Stromal cell of bone marrow (primary cell): ENCODE measurements at regions not wholly inside any gene's neighbourhood (a gene's known extent, or its start where the extent isn't known, plus 50 kb on each side); places are given as distances from the start of the nearest gene placed in this dataset.

Experiments
- DNase-seq: peaks from one replicate; pipeline ENCODE4 v3.0.0-alpha.2; 2012; ENCODE audit warnings: low read depth

DNA sequence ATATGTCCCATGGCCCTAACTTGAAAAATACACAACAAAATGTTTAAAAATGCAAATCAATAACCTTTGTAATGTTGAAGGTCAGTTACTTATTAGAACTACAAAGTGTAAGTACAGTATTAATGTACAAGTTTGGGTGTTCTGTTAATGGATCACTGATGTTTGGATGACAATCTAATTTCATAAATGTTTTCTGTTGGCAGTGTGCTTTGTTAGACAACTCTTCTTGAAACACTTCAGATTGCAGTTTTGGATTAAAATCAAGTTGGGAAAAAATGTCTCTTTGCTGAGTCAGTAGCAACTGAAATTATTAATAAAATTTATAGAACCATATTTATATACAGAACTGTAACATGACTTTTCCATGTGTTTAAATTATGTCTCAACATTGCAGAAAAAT is 1063.5 kb upstream of the PCDH9 start:
- no peak for DNase-seq

DNA sequence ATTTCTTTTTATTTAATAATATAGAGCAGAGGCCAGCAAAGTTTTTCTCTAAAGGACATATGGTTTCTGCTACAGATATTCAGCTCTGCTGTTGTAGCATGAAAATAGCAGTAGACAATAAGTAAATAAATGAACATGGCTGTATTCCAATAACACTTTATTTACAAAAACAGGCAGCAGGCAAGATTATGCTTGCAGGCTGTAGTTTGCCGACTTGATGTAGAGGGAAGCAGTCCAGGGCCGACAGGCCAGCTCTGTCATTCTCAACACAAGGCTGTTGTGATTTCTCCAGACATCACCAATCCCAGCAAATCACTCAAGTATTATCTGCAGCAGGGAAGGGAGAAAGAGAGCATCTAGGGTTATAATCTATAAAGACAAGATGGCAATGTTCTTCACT is 1062.5 kb upstream of the PCDH9 start:
- no peak for DNase-seq

DNA sequence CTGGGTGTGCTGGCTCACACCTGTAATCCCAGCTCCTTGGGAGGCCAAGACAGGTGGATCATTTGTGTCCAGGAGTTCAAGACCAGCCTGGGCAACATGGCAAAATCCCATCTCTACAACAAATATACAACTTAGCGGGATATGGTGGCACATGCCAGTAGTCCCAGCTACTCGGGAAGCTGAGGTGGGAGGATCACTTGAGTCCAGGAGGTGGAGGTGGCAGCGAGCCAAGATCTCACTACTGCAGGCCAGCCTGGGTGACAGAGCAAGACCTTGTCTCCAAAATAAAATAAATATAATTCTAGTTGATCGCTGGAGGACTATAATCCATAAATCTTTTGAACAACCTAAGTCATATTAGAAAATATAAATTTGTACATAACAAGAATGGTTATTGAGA is 1061.5 kb upstream of the PCDH9 start:
- no peak for DNase-seq

DNA sequence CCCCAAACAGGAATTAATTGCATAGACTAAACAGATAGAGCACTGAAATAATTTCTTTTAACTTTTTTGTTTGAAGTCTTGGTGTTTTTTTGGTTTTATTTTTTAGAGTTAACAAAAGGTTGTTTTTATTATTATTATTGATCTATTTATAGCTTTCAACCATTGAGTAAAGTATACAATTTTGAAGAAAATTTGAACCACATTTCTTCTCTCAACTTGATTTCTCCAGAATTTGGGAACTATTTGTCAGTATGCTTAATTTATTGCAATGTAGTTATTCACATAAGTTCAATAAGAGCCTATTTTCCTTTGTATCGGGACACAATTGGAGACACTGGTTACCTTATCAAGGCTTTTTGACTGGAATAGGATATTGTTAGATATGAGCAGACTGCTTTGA is 1045.6 kb upstream of the PCDH9 start:
- DNase-seq = no peak

DNA sequence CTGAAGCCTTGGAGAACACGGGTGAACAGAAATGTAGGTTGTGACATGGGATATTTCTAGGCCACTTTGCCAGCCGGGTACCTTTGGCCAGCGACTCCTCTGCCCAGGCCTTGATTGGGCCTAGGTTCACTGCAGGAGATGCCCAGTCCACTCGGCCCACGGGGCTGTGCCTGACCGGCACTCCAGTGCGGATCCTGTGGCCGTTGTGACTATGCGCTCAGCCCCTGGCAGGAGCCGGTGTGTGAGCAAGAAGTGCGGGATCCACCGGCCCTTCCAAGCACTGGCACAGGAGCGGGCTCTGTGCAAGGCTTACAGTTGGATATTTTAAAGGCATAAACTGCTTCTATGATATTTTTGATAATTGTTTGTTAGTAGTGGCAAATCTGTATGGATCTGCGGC is 1042.5 kb upstream of the PCDH9 start:
- no peak for DNase-seq

DNA sequence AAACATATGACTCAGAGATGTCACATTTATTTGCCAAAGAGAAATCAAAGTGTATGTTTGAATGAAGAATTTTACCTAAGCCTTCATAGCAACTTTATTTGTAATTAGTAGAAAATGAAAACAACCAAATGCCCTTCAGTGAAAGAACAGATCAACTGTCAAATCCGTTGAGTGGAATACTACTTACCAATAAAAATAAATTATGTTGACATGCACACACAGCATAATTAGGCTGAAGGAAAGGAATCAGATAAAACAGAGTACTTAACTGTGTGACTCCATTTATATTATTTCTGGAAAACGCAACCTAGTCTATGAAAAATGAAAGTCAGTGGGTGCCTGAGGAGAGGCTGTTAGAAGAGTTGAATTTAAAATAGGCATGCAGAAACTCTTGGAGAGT is 1034.6 kb upstream of the PCDH9 start:
- DNase-seq = no peak

DNA sequence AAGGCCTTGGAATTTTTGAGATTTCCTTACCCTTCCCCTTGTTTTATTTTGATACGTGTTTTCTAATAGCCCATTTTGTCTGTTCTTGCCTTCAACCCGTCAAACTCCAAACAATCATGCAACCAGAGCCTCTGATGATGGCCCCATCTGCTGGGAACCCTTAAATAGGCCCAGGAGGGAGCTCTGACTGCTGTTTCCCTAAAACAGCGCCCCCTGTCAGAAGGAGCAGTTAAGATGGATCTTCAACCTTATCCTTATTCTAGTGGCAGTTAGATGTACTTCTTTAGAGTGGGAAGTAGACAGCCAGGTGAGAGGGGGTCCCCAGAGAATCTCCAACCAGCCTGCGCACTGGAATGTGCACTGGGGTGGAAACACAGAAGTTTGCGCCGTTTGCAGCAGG is 1031.0 kb upstream of the PCDH9 start:
- DNase-seq = no peak

DNA sequence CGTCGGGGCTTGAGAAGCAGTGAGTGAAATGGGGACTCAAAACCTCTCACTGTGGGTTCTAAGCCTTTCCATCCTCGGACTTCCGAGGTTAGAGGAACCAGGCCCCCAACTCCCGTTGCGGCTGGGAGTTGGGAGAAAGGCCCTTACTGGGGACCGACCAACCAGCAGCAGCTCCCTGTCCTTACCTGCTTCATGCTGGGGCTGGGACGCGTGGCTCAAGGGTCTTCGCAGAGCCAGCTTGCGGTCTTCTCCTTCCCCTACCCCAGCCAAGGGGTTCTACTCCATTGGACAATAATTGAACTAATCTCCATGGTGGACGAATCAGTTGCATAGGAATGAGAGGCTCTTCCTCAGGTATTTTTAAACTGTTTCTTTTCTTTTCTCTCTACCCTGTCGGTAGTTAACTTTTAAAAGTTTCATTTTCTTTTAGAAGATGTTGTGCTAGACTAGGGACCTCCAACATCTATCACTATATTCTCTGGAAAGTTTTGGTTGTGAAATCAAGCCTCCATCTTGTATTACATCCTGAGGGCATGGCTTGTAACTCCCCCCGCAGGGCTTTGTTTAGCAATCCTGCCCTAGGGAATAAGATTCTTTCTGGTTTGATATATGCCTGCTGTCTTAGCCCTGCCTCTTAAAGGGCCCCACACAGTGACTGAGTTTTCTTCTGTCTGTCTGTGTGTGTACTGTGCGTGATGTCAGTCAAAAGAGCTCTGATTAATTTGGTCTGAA is 1027.1 kb upstream of the PCDH9 start:
- peak; percentile 2 for DNase-seq

DNA sequence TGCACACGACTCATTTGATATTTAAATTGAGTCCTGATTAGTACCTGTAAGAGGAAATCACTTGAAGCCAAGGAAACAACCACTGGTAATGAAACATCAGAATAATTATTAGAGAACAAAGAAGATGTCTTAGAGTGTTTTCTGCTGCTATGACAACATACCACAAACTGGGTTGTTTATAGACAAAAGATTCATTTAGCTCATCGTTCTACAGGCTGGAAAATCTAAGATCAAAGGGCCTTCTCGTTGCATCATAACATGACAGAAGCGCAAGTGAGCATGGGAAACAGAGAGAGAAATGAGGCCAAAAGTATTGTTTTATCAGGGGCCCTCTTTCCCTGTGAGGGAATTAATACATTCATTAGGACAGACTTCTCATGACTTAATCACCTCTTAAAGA is 1024.0 kb upstream of the PCDH9 start:
- no peak for DNase-seq

DNA sequence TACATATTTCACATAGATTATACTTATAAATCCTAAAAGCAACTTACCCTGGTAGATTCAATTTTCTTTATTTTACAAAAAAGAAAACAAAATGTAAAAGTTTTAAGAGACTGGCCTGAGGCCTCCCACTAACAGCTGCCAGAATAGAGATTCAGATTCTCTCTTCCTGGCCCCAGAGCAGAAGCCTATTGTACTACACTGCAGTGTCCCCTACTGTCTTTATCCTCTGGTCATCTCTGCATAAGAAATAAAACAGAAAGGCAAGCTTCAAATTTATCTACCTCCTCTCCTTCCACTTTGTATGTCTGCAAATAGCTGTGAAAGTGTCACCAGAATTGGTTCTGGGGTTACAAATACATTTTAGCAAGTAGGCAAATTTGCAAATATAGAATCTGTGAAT is 1004.1 kb upstream of the PCDH9 start:
- DNase-seq = no peak

DNA sequence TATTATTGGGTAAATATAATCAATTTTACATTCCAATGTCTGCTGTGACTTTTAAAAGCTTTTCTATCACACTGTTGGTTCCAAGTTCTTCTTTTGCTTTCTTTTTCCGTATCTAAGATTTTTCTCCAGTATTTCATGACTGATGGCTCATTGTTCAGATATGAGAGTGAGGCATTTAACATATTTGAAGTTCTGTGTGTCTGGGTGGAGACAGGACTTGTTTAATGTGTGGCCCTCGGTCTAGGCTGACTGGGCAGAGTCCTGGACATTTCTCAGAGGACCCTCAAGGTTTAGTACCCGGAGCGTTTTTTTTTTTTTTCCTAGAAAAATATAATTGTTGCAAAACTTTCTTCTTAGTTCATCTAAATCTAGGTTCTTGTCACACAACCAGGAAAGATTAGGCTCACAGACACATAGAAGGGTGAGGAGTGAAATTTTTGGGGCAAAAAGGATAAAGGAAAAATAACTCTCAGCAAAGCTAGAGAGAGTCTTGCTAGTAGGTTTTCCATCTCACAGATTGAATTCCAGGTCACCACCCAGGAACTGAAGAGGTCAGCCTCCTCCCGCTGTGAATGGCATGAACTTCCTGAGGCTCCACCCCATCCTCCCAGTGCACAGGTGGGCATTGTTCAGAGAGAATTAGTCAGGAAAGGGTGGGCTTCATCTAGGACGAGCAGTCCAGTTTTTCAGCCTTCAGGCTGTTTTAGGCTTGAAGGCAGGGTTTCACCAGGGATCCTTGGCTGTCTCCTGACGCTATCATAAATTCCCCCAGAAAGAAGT is 1002.4 kb upstream of the PCDH9 start:
- no peak for DNase-seq

DNA sequence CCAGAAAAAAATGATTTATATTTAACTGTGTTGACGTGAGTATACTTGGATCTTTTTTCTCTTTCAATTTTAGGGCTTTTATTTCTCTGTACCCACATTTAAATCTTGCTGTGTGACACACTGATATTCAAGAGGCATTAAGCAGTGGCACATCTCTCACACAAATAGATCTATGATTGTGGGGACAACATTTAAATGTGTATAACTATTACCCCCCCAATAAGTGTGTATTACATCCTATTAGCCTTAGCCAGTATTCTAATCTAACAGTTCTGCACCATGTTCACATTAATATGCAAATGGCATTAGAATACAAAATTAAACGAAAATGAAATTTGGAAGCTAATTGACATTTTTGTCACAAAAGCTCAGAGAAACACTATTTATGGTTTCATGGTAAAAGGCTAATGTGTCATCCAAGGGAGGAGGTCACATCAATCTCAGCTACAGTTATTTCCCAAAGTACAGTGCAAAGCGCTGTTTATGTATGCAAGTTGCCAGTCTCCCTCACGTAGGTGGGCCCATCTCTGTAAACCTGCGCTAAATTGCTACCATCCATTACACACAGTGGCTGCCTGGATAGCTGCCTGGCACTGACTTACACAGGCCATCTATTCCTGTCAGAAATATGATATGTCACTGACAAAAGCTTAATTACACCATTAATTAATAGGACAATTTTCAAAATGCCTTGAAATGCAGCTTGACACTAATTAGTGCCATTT is 984.7 kb upstream of the PCDH9 start:
- DNase-seq = no peak

DNA sequence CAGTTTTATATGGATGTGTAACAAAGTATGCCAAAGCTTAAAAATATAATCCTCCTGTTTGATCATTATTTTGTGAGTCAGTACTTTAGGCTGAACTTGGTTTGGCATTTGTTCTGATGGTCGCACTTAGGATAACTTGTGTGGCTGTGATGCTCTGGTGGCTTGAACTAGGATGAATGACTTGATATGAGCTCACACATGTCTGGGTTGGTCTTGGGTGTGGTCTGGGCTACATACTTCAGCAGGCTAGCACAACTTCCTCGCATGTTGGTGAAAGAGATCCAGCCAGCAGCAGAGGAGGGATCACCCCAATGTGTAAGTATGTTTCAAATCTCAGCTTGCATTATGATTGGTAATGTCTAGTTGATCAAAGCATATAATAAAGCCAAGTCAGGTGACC is 969.1 kb upstream of the PCDH9 start:
- DNase-seq = no peak

DNA sequence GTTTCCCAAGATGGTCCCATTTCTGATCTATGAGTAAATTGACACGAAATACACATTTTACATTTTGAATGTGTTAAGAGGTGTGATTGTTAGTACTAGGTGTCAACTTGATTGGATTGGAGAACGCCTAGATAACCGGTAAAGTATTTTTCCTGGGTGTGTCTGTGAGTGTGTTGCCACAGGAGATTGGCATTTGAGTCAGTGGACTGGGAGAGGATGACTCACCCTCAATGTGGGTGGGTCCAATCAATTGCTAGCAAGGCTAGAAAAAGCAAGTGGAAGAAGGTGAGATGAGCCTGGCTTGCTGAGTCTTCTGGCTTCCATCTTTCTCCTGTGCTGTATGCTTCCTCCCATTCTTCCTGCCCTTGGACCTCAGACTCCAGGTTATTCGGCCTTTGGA is 960.7 kb upstream of the PCDH9 start:
- DNase-seq = peak; percentile 7

DNA sequence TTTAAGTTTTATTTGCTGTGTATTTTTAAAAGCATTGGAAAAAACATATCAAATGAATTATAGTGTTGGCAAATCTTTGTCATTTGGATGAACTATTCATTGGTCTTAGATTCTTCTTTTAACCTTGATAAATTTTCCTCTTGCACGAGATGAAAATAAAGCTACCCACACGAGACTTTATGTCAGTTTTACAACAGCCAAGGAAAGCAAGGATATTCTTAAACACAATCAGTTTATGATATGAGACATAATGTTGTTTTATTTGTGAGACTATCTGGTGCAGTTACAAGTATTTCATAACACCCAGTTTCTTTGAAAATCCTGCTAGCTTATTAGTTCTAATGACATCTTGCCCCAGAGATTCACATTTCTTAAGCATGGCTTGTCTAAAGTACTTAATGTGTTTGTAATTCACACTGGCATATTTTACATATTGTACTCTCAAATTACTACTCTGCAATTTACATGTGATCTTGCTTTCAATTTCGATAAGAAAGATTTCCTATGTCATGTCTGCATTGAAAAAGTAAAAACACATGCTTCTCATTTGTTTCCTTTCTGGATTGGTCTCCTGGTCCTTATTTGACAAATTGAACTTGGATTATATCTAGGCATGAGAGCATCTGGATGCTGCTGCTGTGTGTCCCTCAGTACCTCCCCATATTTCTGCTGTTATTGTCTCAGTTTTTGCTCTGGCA is 955.5 kb upstream of the PCDH9 start:
- no peak for DNase-seq

DNA sequence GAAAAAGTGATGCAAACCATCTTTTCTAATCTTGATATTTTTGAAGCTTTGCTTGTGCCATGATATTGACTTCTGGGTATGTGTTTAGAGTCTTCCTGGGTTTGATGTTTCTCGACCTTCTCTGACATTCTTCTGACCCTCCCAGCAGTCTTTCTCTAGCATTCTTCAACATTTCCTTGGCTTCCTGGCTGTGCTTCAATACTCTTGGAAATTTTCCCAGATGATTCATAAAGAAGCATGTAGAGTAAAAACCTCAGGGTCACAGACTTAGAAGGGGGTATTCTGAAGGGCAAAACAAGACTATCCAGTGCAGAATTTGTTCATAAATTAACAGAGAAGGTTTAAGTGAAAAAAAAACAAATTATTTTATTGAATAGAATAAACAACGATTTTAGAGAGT is 946.3 kb upstream of the PCDH9 start:
- DNase-seq = peak; percentile 38

DNA sequence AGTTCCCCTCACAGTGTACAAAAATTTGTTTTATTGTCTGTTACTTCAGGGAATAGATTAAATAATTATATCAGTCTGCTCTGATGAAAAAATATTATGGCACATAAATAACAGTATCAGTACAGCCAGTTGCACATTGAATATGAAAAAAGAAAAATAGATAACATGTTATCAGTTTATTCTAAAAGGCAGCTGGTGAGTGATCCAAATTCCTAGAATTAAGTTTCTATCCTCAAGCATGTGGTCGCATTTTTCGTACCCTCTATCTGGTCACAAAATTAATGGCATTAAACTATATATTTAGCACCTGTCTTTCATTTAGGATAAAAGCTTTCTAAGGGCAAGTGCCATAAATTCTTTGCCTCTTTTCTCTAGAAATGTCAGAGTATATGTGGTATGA is 944.8 kb upstream of the PCDH9 start:
- no peak for DNase-seq

DNA sequence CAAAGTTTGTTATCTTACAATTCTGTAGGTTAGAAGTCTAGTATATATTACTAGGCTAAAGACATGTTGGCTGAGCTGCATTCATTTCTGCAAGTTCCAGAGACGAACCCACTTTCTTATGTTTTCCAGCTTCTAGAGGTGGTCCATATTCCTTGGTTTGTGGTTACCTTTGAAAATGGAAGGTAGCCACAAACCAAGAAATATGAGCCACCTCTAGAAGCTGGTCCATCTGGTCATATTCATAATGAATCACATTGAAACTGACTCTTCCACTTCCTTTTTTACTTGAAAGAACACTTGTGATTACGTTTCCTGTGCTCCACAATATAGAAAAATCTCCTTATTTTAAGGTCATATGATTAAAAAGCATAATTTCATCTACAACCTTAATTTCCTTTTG is 943.0 kb upstream of the PCDH9 start:
- DNase-seq = no peak

DNA sequence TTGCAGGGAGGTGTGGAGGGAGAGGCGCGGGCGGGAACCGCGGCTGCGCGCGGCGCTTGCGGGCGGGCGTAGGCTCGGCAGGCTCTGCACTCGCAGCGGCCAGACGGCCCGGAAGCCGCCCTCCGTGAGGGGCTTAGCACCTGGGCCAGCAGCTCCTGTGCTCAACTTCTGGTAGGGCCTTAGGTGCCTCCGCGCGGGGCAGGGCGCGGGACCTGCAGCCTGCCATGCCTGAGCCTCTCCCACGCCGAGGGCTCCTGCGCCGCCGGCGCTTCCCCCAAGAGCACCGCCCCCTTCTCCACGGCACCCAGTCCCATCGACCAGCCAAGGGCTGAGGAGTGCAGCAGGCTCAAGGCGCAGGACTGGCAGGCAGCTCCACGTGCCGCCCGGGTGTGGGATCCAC is 940.8 kb upstream of the PCDH9 start:
- no peak for DNase-seq

DNA sequence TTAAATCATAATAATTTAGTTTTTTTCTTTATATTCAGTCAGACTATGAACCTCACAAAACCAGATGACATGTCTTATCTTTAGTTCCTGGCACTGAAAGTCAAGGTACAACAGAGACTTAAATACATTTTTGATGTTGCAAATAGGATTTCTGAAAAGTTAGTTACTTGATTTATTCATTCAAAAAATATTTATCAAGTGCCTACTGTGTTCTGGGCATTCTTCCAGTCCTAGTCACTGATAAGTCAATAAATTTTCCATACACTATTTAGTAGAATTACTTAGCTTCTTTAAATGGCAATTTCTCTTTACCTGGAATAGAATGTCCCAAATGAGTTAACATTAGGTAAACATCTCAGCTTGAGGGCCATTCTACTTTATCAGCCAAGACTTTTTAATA is 938.3 kb upstream of the PCDH9 start:
- no peak for DNase-seq

DNA sequence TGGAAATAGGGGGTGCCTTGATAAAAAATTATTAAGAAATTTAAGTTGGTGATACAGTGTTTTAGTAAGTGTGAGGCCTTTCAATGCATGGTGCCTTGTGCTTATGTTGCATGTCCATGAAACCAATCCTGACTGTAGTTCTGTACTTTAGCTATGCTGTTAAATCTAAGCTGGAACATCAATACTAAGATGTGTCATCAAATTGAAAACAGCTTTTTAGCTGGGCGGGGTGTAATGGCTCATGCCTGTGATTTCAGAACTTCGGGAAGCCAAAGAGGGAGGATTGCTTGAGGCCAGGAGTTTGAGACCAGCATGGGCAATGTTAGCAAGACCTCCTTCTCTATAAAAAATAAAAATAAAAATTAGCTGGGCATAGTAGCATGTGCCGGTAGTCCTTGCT is 930.3 kb upstream of the PCDH9 start:
- DNase-seq = peak; percentile 30

DNA sequence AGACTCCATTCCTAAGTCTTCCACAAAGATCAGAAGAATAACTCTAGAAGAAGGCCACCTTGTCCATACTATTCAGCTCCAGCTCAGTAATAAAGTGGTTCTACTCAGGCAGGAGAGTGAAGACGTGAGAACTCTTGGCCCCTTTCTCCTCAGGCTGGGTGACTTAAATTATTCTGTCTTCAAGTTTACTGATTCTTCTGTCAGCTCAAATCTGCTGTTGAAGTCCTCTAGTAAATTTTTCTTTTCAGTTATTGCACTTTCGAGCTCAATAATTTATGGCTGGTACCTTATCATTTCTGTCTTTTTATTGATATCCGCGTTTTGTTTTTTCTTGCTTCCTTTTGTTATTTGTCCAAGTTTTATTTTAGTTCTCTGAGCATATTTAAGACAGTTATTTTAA is 922.3 kb upstream of the PCDH9 start:
- no peak for DNase-seq

DNA sequence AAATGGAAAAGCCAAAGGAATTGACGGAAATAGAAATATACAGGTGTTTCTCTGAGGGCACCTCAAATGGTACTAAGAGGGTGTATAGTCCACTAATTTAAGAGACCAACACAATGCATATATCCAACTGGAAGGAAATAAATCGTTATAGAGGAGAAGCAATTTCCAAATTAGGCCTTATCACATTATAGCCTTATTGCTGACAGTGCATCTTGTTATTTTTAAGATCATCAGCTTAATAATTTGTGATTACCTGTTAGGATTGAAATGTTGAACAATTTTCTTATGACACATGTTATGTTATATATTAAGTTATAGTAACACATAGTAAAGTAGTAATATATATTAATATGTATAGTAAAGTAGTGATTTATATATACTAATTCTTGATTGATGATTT is 915.7 kb upstream of the PCDH9 start:
- DNase-seq = no peak
